ENCODE measurements at regions not wholly inside any gene's neighbourhood (a gene's known extent, or its start where the extent isn't known, plus 50 kb on each side); places are given as distances from the start of the nearest gene placed in this dataset.
"Not testable (repeated sequence)": the region's sequence is repeated elsewhere in the genome, so short reads cannot be mapped to it uniquely, and the experiment has no call there.

- DNase-seq (ENCODE audit: low read depth in 2 of 2) = peak; percentile 47 to 52
Observed at GRCh38 chr13:24995225-24995804, 100.6 kb upstream of the PABPC3 start.

GRCh38 chr13:24997367-24997967 is 98.5 kb upstream of the PABPC3 start:
- peak in 1 of 2 experiments; percentile 3 for DNase-seq (ENCODE audit: low read depth in 2 of 2)

- no peak for DNase-seq (ENCODE audit: low read depth in 2 of 2)
Observed at GRCh38 chr13:24998433-24998832, 97.5 kb upstream of the PABPC3 start.

GRCh38 chr13:25001476-25002206 is 94.3 kb upstream of the PABPC3 start:
- no peak for DNase-seq (ENCODE audit: low read depth in 2 of 2)

- DNase-seq (ENCODE audit: low read depth in 2 of 2) = not testable (repeated sequence)
Observed at GRCh38 chr13:25002311-25002710, 93.6 kb upstream of the PABPC3 start.

GRCh38 chr13:25004489-25004888 is 91.4 kb upstream of the PABPC3 start:
- DNase-seq (ENCODE audit: low read depth in 2 of 2) = not testable (repeated sequence)

GRCh38 chr13:25005050-25005497 is 90.9 kb upstream of the PABPC3 start:
- peak in 1 of 2 experiments; percentile 3 for DNase-seq (ENCODE audit: low read depth in 2 of 2)

GRCh38 chr13:25007389-25007788 is 88.5 kb upstream of the PABPC3 start:
- DNase-seq (ENCODE audit: low read depth in 2 of 2) = not testable (repeated sequence)

GRCh38 chr13:25014398-25014973 is 81.5 kb upstream of the PABPC3 start:
- DNase-seq (ENCODE audit: low read depth in 2 of 2) = not testable (repeated sequence)

GRCh38 chr13:25017176-25017575 is 78.8 kb upstream of the PABPC3 start:
- not testable (repeated sequence) for DNase-seq (ENCODE audit: low read depth in 2 of 2)

- DNase-seq (ENCODE audit: low read depth in 2 of 2) = not testable (repeated sequence)
Observed at GRCh38 chr13:25017808-25018728, 77.9 kb upstream of the PABPC3 start.

- no peak for DNase-seq (ENCODE audit: low read depth in 2 of 2)
Observed at GRCh38 chr13:25018729-25019115, 77.2 kb upstream of the PABPC3 start.

- not testable (repeated sequence) for DNase-seq (ENCODE audit: low read depth in 2 of 2)
Observed at GRCh38 chr13:25019741-25020140, 76.2 kb upstream of the PABPC3 start.

- DNase-seq (ENCODE audit: low read depth in 2 of 2) = no peak
Observed at GRCh38 chr13:25024175-25024574, 71.8 kb upstream of the PABPC3 start.

- no peak for DNase-seq (ENCODE audit: low read depth in 2 of 2)
Observed at GRCh38 chr13:25032160-25032559, 63.8 kb upstream of the PABPC3 start.

GRCh38 chr13:25034173-25034572 is 61.8 kb upstream of the PABPC3 start:
- DNase-seq (ENCODE audit: low read depth in 2 of 2) = no peak

GRCh38 chr13:25037057-25037813 is 58.7 kb upstream of the PABPC3 start:
- peak; percentile 22 for DNase-seq (ENCODE audit: low read depth in 2 of 2)

GRCh38 chr13:25042151-25042865 is 53.6 kb upstream of the PABPC3 start:
- DNase-seq (ENCODE audit: low read depth in 2 of 2) = no peak

- DNase-seq (ENCODE audit: low read depth in 2 of 2) = no peak
Observed at GRCh38 chr13:25044071-25044470, 51.9 kb upstream of the PABPC3 start.

Data from fibroblast of skin of left quadriceps (primary cell).